ENCODE measurements at regions not wholly inside any gene's neighbourhood (a gene's known extent, or its start where the extent isn't known, plus 50 kb on each side); places are given as distances from the start of the nearest gene placed in this dataset.

DNA sequence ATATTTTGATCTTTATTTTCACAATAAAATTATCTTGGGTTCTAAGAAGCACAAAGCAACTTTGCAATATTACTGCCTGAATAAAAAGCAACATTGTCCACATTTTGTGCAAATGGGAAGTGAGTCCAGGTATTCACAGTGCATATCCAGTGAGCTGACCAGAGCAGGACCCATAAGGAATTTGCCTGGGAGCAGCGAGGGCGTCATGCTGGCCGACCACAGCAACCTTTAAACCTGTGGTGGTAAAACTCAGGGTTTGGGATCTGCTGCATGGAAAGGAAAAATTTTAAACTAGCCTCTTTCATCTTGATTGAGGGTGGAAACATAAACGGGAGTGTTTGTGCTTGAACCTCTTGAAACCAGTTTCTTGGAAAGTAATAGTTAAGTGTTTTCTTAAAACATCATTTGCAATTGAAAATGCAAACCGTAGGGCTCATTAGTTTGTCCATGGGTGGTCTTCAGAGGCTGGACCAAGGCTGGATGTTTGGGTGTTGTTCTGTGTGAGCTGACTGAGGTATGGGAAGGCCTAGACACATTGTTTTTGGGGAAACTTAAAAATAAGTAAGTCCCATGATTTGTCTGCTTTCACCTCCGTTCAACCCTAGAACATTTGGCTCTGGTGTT is 85.0 kb upstream of the ANKH start:
- DNase-seq (ENCODE audit: extremely low read depth in 1 of 4, low spot score in 3 of 4) = no peak
- H3K36me3 ChIP-seq (ENCODE audit: control insufficient read depth, insufficient read depth, low read length) = no peaks in the 10 kb centered on the region
- no peak overlapping the region for H3K4me2 ChIP-seq (ENCODE audit: insufficient read depth, low read length)
- WGBS (ENCODE audit: insufficient coverage, low coverage, missing lambda C conversion rate) = under 1% methylated on average over 6 of the region's 6 CpGs
- H3K4me3 ChIP-seq = no peak overlapping the region
- no peaks in the 10 kb centered on the region for H3K79me2 ChIP-seq (ENCODE audit: control insufficient read depth, insufficient read depth, low read length)
- ChIA-PET CTCF (ENCODE audit: low intra/inter-chr PET ratio) (interaction anchor here (1.3 kb wide), 1 partner anchor 47 kb away, joined by 5 read pairs; no protein-coding TSS in a partner anchor), POLR2A (no interaction called here)
- H3K27ac ChIP-seq (ENCODE audit: extremely low read depth, low read depth, low read length) = no peak overlapping the region
- H4K20me1 ChIP-seq (replicated peaks; ENCODE audit: control insufficient read depth, insufficient read depth, low read length) = no peaks in the 10 kb centered on the region
- ATAC-seq = no peak
- H2AFZ ChIP-seq (ENCODE audit: low read depth, low read length) = no peak overlapping the region
- in situ Hi-C loops (cut with MboI) = no loop called here
- intact Hi-C loops (cut with micrococcal nuclease) = no loop called here
- H3K4me1 ChIP-seq (replicated peaks in 1 of 2; ENCODE audit: control insufficient read depth in 2 of 2, insufficient read depth in 2 of 2, low read length in 2 of 2) = peaks cover 0 to 4% of the 10 kb centered on the region in 2 experiments; a peak in 1 of 5 replicates
- FAIRE-seq = no peak
- no peak overlapping the region for H3K9ac ChIP-seq (ENCODE audit: insufficient read depth in 1 of 2, low read depth in 2 of 2, low read length in 2 of 2)
- H3K9me1 ChIP-seq (ENCODE audit: control insufficient read depth, insufficient read depth, low read length) = no peaks in the 10 kb centered on the region
- no TSS peak for BruUV-seq (replicated peaks)
- H3K27me3 ChIP-seq (ENCODE audit: control insufficient read depth in 2 of 2, insufficient read depth in 2 of 2, low read length in 2 of 2) = peaks cover 0 to 8% of the 10 kb centered on the region in 2 experiments; a peak in 1 of 5 replicates
- H3K9me3 ChIP-seq (replicated peaks; ENCODE audit: control insufficient read depth, insufficient read depth, low read depth, low read length) = no peaks in the 10 kb centered on the region
- TF ChIP-seq ZNF384 (IDR thresholded peaks at IDR 0.05; ENCODE audit: low read depth, low read length) (no peak), EWSR1 (IDR thresholded peaks at IDR 0.05; ENCODE audit: borderline replicate concordance, low read depth, partially characterized antibody) (no peak), ZNF707 (CRISPR knock-in tag; conservative IDR thresholded peaks at IDR 0.05) (no peak), IFI16 (CRISPR knock-in tag; IDR thresholded peaks at IDR 0.05) (no peak), THRAP3 (IDR thresholded peaks at IDR 0.05; ENCODE audit: borderline replicate concordance) (no peak), ZFP36 (IDR thresholded peaks at IDR 0.05; ENCODE audit: low read depth, low read length, partially characterized antibody) (no peak), ZKSCAN8 (CRISPR knock-in tag; IDR thresholded peaks at IDR 0.05) (no peak), TCFL5 (CRISPR knock-in tag; conservative IDR thresholded peaks at IDR 0.05) (no peak), JUND (IDR thresholded peaks at IDR 0.05; ENCODE audit: borderline replicate concordance, low read depth, low read length) (no peak), JUND (tag; IDR thresholded peaks at IDR 0.05; ENCODE audit: borderline replicate concordance, low read depth, low read length) (no peak)
- TF ChIP-seq, protein P1, sequence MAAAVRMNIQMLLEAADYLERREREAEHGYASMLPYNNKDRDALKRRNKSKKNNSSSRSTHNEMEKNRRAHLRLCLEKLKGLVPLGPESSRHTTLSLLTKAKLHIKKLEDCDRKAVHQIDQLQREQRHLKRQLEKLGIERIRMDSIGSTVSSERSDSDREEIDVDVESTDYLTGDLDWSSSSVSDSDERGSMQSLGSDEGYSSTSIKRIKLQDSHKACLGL (CRISPR knock-in tag; IDR thresholded peaks at IDR 0.05; ENCODE audit: borderline replicate concordance, poor library complexity, severe bottlenecking) = no peak
- TF ChIP-seq, protein P2, sequence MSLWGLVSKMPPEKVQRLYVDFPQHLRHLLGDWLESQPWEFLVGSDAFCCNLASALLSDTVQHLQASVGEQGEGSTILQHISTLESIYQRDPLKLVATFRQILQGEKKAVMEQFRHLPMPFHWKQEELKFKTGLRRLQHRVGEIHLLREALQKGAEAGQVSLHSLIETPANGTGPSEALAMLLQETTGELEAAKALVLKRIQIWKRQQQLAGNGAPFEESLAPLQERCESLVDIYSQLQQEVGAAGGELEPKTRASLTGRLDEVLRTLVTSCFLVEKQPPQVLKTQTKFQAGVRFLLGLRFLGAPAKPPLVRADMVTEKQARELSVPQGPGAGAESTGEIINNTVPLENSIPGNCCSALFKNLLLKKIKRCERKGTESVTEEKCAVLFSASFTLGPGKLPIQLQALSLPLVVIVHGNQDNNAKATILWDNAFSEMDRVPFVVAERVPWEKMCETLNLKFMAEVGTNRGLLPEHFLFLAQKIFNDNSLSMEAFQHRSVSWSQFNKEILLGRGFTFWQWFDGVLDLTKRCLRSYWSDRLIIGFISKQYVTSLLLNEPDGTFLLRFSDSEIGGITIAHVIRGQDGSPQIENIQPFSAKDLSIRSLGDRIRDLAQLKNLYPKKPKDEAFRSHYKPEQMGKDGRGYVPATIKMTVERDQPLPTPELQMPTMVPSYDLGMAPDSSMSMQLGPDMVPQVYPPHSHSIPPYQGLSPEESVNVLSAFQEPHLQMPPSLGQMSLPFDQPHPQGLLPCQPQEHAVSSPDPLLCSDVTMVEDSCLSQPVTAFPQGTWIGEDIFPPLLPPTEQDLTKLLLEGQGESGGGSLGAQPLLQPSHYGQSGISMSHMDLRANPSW (CRISPR knock-in tag; IDR thresholded peaks at IDR 0.05) = no peak
- TF ChIP-seq, protein P3, sequence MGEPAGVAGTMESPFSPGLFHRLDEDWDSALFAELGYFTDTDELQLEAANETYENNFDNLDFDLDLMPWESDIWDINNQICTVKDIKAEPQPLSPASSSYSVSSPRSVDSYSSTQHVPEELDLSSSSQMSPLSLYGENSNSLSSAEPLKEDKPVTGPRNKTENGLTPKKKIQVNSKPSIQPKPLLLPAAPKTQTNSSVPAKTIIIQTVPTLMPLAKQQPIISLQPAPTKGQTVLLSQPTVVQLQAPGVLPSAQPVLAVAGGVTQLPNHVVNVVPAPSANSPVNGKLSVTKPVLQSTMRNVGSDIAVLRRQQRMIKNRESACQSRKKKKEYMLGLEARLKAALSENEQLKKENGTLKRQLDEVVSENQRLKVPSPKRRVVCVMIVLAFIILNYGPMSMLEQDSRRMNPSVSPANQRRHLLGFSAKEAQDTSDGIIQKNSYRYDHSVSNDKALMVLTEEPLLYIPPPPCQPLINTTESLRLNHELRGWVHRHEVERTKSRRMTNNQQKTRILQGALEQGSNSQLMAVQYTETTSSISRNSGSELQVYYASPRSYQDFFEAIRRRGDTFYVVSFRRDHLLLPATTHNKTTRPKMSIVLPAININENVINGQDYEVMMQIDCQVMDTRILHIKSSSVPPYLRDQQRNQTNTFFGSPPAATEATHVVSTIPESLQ (CRISPR knock-in tag; IDR thresholded peaks at IDR 0.05) = no peak
- TF ChIP-seq, protein P4, sequence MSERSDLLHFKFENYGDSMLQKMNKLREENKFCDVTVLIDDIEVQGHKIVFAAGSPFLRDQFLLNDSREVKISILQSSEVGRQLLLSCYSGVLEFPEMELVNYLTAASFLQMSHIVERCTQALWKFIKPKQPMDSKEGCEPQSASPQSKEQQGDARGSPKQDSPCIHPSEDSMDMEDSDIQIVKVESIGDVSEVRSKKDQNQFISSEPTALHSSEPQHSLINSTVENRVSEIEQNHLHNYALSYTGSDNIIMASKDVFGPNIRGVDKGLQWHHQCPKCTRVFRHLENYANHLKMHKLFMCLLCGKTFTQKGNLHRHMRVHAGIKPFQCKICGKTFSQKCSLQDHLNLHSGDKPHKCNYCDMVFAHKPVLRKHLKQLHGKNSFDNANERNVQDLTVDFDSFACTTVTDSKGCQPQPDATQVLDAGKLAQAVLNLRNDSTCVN (CRISPR knock-in tag; IDR thresholded peaks at IDR 0.05) = no peak

Measured in K562 (cell line).